ENCODE measurements at regions not wholly inside any gene's neighbourhood (a gene's known extent, or its start where the extent isn't known, plus 50 kb on each side); places are given as distances from the start of the nearest gene placed in this dataset.

DNA sequence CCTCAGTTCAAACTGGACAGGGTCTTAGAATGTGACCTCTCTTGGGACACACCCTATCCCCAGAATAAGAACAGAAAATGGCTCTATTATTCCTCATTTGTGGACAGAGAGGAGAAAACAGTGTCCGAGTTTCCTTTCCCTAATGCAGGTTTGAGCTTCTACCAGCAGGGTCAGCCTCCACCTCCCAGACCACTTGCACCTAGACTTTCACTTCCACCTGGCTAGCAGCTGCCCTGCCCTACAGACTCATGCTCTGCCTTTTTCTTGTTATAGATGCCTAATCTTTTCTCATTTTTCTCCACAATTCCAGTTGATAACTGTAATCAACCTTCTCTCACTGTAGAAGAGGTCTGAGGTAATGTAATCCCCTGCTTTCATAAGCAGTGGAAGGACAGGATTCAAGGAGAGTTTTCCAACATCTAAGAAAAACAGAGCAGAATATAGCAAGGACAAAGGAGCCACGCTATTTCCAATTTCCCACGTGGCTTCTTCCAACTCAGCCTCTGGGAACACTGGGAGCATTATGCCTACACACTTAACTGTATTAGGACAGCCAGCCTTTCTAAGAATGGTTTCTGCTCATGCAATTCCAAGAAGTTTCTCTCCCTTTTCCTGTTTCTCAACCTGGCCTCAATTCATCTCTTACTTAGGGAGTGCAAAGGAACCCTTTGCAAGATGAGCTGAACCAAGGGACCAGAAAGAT is 239.8 kb downstream of the BCL11A start:
- Mint-ChIP-seq H3K27ac (ENCODE audit: unreplicated experiment) (no peak overlapping the region), H3K4me3 (ENCODE audit: unreplicated experiment) (no peak overlapping the region), H3K36me3 (ENCODE audit: low read depth, unreplicated experiment) (no peaks in the 10 kb centered on the region), H3K27me3 (ENCODE audit: unreplicated experiment) (no peaks in the 10 kb centered on the region), H3K9me3 (ENCODE audit: unreplicated experiment) (no peaks in the 10 kb centered on the region), H3K4me1 (ENCODE audit: unreplicated experiment) (no peaks in the 10 kb centered on the region)
- DNase-seq (ENCODE audit: low spot score) = no peak
- TF ChIP-seq, protein P1, sequence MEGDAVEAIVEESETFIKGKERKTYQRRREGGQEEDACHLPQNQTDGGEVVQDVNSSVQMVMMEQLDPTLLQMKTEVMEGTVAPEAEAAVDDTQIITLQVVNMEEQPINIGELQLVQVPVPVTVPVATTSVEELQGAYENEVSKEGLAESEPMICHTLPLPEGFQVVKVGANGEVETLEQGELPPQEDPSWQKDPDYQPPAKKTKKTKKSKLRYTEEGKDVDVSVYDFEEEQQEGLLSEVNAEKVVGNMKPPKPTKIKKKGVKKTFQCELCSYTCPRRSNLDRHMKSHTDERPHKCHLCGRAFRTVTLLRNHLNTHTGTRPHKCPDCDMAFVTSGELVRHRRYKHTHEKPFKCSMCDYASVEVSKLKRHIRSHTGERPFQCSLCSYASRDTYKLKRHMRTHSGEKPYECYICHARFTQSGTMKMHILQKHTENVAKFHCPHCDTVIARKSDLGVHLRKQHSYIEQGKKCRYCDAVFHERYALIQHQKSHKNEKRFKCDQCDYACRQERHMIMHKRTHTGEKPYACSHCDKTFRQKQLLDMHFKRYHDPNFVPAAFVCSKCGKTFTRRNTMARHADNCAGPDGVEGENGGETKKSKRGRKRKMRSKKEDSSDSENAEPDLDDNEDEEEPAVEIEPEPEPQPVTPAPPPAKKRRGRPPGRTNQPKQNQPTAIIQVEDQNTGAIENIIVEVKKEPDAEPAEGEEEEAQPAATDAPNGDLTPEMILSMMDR (IDR thresholded peaks at IDR 0.05; ENCODE audit: unreplicated experiment) = no peak

DNA sequence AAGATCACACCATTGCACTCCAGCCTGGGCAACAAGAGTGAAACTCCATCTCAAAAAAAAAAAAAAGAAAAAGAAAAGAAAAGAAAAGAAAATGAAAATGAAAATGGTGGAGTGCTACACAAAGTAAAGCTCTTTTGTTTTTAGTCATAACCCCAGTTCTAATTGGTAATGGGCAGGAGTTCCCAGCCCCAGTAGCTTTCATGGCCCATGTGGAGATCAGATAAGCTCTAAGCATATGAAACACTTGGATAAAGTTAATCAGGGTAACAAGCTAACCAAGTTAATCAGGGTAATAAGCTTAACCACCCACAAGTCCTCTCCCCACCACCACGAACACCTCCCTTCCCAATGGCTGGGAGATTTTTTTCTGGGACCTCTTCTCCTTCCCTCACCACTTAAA is 240.8 kb downstream of the BCL11A start:
- TF ChIP-seq, protein P1 (IDR thresholded peaks at IDR 0.05; ENCODE audit: unreplicated experiment) = no peak
- H3K27me3 Mint-ChIP-seq (ENCODE audit: unreplicated experiment) = peaks cover 3% of the 10 kb centered on the region
- H3K36me3 Mint-ChIP-seq (ENCODE audit: low read depth, unreplicated experiment) = no peaks in the 10 kb centered on the region
- H3K4me1 Mint-ChIP-seq (ENCODE audit: unreplicated experiment) = no peaks in the 10 kb centered on the region
- H3K9me3 Mint-ChIP-seq (ENCODE audit: unreplicated experiment) = no peaks in the 10 kb centered on the region
- no peak overlapping the region for H3K4me3 Mint-ChIP-seq (ENCODE audit: unreplicated experiment)
- no peak for DNase-seq (ENCODE audit: low spot score)
- no peak overlapping the region for H3K27ac Mint-ChIP-seq (ENCODE audit: unreplicated experiment)

DNA sequence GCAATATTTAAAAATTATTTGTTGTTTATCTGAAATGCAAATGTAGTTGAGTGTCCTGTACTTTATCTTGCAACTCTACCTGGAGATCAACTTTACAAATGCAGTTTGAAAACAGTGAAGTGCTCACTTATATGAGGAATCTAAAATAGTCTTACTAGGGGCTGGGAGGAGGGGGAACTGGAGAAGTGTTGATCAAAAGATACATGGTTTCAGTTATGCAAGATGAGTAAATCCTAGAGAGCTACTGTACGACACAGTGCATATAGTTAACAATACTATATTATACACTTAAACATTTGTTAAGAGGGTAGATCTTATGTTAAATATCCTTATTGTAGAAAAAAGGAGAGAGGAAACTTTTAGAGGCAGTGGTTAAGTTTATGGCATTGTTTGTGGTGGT is 241.9 kb downstream of the BCL11A start:
- H3K4me1 Mint-ChIP-seq (ENCODE audit: unreplicated experiment) = no peaks in the 10 kb centered on the region
- no peaks in the 10 kb centered on the region for H3K36me3 Mint-ChIP-seq (ENCODE audit: low read depth, unreplicated experiment)
- TF ChIP-seq, protein P1 (IDR thresholded peaks at IDR 0.05; ENCODE audit: unreplicated experiment) = no peak
- no peaks in the 10 kb centered on the region for H3K9me3 Mint-ChIP-seq (ENCODE audit: unreplicated experiment)
- peaks cover 4% of the 10 kb centered on the region for H3K27me3 Mint-ChIP-seq (ENCODE audit: unreplicated experiment)
- H3K4me3 Mint-ChIP-seq (ENCODE audit: unreplicated experiment) = no peak overlapping the region
- H3K27ac Mint-ChIP-seq (ENCODE audit: unreplicated experiment) = no peak overlapping the region
- DNase-seq (ENCODE audit: low spot score) = no peak

DNA sequence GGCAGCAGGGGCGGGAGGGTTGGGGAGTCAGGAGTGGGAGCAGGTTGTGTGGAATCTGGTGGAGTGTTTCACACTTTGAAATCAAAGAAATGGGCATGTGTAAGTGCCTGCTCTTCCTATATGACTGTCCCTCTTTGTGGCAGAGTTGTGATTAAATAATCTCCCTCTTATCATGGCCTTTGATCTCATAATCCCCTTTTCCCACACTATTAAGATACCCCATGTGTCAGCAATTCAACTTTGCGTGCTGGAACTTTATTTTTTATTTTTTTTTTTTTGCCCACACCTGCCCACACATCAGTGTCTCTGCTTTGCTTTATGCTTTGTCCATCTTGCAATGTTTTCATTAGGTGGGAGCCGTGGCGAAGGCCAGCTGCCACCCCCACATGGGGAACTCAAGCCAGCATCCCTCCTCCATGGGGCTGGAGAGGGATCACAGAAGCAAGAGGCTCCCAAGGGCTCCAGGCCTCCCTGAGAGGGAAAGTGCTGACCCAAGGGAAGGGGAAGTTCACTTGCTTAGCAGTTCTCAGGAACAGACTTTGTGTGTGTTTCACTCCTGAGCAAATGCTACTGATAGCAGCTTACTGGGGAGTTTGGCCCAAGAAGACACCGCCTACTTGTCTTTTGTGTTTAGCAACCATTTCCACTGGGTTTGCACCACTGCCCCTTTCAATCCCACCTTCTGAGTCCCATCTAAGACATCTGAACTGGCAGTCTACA is 243.4 kb downstream of the BCL11A start:
- H3K27ac Mint-ChIP-seq (ENCODE audit: unreplicated experiment) = no peak overlapping the region
- TF ChIP-seq, protein P1 (IDR thresholded peaks at IDR 0.05; ENCODE audit: unreplicated experiment) = no peak
- no peaks in the 10 kb centered on the region for H3K9me3 Mint-ChIP-seq (ENCODE audit: unreplicated experiment)
- H3K36me3 Mint-ChIP-seq (ENCODE audit: low read depth, unreplicated experiment) = no peaks in the 10 kb centered on the region
- no peaks in the 10 kb centered on the region for H3K4me1 Mint-ChIP-seq (ENCODE audit: unreplicated experiment)
- DNase-seq (ENCODE audit: low spot score) = no peak
- peaks cover 4% of the 10 kb centered on the region for H3K27me3 Mint-ChIP-seq (ENCODE audit: unreplicated experiment)
- H3K4me3 Mint-ChIP-seq (ENCODE audit: unreplicated experiment) = no peak overlapping the region

DNA sequence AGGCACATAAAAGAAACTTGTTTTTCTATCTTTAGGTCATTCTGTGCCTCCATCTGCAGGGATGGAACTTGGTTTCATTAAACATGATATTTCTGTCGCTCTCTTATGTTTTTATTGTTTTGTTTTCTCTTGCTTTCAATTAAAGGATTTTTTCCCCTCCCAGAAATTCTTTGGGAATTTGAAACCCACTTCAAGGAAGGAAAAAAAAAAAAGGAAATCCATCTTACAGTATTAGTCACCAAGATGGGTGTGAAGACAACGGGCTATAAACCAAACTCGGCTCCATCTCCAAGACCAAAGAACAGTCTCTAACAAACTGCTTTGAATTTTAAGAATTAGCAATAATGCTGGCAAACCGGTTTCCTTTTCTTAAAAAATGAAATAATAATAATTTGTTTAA is 244.1 kb downstream of the BCL11A start:
- H3K36me3 Mint-ChIP-seq (ENCODE audit: low read depth, unreplicated experiment) = no peaks in the 10 kb centered on the region
- TF ChIP-seq, protein P1 (IDR thresholded peaks at IDR 0.05; ENCODE audit: unreplicated experiment) = no peak
- peaks cover 4% of the 10 kb centered on the region for H3K27me3 Mint-ChIP-seq (ENCODE audit: unreplicated experiment)
- DNase-seq (ENCODE audit: low spot score) = no peak
- no peaks in the 10 kb centered on the region for H3K9me3 Mint-ChIP-seq (ENCODE audit: unreplicated experiment)
- H3K27ac Mint-ChIP-seq (ENCODE audit: unreplicated experiment) = no peak overlapping the region
- no peak overlapping the region for H3K4me3 Mint-ChIP-seq (ENCODE audit: unreplicated experiment)
- no peaks in the 10 kb centered on the region for H3K4me1 Mint-ChIP-seq (ENCODE audit: unreplicated experiment)
